IPS-11a (cell line): ENCODE measurements at regions not wholly inside any gene's neighbourhood (a gene's known extent, or its start where the extent isn't known, plus 50 kb on each side); places are given as distances from the start of the nearest gene placed in this dataset.

Experiments used
- H3K4me3 ChIP-seq: one replicate; pipeline ENCODE4 v1.5.1; 2013; ENCODE audit warnings: low read depth, low read length, control low read depth

DNA sequence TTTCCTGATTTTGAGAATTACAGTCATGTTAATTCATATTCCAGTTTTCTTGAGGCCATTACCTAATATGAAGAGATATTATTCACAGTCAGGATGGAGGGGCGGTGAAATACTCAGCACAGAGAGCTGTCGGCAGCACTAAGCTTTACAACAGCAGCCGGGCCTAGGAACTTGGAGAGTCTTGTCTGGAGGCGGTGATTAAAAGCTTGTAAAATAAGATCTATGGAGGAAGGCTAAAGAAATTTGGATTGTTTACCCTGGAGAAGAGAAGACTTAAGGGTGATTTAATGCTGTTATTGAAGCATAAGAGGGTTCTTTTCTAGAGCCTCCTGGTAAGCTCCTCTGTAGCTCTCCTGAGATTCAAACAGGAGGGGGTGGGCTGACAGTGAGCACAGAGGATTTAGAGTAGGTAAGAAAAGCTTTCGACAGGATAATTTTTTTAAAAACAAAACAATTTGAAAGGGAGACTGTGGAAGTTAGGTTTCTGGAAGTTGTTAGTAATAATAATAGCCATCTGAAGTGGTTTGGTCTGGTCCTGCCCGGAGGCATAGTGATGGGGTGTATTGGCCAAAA, 406.3 kb upstream of the ADAMTSL1 start:
- H3K4me3 ChIP-seq: no peak overlapping the region

DNA sequence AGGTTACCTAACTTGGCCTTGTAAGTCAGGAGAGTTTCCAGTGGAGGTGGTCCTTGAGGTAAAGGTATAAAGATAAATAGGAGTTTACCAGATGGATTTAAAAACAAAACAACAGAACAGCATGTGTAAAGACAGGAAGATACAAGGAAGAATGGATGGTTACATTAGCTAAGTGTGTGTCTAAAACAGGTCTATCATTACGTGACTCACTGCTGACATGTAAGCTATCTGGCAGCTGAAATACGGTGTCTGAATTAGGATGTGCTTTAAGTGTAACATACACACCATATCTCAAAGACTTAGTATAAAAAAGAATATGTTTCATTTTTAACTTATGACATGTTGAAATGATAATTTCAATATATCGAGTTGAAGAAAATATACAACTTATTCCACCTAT, 405.1 kb upstream of the ADAMTSL1 start:
- no peak overlapping the region for H3K4me3 ChIP-seq

DNA sequence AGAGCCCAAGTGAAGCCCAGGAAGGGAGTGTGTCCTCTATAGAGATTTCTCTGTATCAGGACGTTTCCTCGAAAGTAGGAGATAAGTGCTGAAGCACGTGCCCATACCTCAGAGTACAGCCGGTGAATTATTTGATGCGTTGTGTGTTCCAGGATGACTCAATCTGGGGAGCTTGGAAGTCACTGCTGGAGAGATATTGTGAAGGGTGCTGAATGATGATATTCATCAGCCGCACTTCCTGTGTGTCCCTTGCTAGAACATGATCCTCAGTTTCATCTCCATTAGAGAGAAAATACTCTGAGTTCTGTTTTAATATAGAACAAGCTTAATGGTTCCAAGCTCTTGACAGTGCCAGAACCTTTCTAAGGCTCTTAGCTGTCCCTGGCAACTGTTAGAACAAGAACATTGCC, 402.3 kb upstream of the ADAMTSL1 start:
- no peak overlapping the region for H3K4me3 ChIP-seq

DNA sequence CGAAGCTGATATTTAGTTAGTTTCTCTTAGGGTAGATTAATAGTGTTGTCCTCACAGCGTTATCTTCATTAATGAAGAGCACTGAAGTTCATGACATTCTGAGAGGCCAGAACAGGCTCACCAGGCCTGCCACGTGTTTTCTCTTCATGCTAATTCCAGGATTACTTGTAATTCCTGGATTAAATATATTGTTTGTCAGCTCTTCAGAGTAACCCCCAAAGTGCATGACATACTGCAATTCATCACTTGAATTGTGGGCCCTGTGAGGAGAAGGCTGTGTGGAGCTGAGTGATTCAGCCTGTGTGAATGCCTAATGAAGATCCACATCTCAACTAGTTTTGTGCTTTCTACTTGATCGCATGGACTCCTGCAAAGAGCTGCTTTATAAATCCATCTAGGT, 401.0 kb upstream of the ADAMTSL1 start:
- H3K4me3 ChIP-seq: no peak overlapping the region

DNA sequence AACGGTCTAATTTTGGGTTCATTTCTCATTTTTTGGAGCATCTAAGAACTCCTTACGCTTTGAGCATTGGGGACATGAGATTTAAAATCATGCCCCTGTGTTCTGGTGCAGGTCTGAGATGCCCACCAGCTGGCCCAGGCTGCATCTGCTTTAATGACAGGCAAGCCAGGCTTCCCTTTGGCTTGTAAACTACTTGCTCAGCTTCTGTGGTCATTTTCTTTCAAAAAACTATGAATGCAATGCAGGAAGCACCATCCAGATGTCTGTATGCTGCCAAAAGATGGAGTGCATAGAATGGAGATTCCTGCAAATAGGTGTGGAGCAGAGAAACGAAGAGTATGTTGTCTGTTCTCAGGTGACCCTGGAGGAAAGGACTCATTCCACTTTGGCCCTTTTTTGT, 399.9 kb upstream of the ADAMTSL1 start:
- no peak overlapping the region for H3K4me3 ChIP-seq

DNA sequence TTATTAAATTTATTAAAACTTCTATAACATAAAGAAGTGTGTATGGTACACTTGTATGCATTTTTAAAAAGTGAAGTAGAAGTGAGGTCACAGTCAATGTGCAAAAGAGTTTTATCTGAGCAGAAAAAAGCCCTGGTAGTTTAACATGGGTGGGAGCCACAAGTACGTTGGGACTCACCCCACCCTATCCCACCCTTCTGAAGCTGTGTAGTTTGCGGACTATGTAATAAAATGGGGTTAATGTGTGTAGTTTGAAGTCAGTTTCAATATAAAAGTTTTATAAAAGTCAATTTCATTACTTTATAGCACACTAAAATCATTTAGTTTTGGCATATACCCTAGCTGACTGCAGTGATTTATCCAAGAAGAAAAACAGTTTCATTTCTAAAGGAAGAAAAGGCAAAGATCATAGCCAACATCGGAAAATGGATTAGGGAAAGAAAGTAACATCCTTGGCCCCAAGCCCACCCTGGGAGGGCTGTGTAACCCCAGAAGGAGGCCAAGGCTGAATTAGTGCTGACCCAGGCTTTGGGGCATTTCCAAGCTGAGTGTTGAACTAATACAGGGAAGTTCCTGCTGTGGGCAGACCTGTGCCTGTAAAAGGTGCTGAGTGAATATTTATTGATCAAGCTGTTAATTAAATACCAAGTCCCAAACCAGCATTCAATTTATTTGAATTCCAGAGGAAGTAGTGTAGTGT, 398.6 kb upstream of the ADAMTSL1 start:
- no peak overlapping the region for H3K4me3 ChIP-seq

DNA sequence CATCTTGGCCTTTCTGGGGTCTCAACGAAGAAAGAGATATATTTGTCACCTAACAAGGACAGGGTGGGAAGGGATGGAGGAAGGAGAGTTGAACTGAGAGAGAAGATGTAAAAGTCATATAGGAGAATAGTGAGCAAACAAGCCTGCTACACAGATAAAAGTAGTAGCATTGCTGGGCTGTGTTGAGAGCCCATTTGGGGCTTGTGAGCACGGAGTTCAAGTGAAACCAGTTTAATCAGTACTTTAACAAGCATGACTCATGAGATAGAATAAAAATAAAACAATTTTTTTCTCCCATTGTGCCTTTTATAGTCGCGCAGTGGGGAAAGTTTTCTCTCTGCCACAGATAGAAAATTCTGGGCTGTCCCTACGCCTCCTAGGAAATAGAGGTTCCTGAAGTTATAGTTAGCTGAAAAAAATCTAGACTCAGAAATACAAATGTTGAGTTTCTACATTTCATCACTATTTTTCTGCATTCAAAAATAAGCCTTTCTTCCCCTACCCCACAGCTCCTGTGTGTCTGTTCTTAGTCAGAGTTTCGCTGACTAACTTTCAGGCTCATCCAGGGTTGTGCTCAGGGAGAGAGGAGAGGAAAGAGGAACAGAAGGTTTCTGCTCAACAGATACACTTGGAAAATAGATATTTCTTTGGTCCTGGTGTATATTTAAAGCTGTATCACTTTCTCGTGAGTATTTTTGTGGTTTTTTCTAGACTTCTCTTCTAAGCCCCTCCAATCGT, 395.8 kb upstream of the ADAMTSL1 start:
- H3K4me3 ChIP-seq: no peak overlapping the region

DNA sequence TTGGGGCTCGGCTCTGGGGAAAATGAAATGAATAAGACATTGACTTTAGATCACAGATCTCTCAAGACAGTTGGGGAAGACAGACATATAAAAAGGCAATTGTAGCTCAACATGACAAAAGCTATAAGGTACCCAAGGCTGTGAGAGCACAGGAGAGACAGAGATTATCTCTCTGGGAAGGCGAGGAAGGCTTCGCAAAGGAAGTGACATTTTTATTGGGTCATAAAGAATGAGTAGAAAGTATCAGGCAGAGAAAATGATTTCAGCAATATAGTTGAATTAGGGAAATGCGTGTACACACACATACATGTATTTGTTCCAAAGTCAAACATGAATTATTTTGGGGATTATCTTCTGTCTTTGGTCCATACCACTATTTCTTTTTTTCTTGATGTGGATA, 381.8 kb upstream of the ADAMTSL1 start:
- H3K4me3 ChIP-seq: no peak overlapping the region

DNA sequence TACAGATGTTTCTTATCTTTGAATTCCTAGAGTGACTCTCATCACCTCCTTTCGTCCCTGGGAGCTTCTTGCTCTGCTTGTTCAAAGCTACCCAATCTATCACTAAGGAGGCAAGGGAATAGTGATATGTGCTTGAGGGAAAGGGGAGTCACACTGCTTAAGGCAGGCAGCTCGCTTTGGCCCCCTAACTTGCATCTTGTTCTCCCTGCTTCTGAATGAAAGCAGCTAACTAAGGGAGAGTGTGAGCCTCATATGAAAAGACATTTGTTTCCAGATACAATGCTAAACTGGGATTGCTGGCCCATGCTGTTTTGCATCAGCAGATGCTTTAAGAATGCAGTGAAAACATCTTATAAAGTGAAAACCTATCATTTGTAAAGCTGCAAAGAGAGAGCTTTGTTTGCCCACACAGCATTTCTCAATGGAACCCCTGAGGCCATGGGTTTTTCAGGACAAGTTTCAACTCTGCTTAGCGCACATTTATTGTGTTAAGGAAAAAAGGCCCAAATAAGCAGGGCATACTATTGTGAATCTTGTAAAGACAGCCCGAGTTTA, 367.9 kb upstream of the ADAMTSL1 start:
- no peak overlapping the region for H3K4me3 ChIP-seq

DNA sequence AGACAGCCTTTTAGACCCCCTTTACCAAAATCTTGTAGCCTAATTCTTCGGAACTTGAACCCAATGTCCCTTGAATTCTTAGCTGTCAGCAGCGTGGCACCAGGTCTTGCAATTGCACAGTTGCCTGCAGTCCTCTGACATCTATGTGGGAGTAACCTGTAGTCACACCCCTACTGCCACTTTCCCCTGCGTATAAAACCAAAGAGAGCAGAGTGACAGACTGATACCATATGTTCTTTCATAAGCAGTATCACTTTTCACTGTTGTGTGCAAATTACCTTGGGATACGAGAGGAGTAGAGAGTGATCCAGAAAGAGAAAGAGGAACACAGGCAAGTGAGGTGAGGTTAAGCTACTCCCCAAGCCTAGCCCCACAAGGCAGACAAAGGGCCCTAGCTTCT, 364.3 kb upstream of the ADAMTSL1 start:
- no peak overlapping the region for H3K4me3 ChIP-seq

DNA sequence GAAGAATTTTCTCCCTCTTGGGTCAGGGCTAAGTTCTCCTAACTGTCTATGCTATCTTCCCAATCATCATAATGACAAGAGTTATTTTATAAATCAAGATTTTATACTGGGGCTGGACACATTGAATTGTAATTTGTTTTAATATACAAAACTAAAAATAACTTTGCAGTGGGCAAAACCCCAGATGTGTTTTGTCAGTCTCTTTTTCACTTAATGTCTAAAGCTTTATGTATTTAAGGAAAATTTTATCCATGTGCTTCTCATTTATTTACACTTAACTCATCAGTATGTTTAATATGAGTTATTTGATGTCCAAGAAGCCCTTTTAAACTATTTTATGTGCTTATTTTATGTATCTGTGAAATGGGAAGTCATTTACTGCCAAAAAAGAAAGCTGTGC, 362.8 kb upstream of the ADAMTSL1 start:
- no peak overlapping the region for H3K4me3 ChIP-seq

DNA sequence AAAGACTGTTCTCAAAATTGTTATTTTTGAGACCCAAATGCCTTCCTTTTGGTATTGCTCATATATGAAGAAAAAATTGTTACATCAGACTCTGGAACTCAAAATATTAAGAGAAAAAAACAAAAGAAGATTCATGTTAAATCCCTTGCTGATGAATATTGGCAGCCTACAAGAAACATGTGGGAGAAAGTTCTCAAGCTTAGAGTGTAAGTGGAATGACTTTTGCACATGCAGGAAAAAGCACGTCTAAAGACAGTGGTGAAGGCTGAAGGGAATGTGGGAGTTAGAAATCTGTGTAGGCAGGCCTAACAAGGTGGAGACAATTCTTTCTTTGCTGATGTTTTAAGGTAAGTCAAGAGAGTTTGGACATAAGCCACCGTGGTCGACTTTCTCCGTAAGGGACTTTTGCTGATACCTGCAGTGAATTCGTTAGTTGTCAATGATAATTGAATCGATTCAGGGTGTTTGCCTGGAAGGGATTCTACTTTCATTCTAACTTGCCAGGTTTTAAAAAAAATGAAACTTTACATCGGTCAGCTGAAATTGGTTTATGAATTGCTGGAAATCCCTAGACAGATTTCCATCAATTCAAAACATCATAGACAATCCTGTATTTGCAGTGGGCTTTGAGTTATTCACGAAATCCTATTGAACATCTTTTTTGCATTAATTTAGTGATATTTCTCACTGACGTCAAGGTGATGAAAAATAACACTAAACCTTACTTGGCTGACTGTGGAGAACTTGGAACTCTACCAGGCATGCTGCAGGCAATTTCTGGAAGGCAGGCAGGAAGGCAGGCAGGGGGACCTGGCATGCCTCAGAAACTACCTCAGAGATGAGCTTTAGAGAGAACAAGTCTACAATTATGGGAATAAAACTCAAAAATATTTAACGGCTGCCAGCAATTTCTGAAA, 359.1 kb upstream of the ADAMTSL1 start:
- no peak overlapping the region for H3K4me3 ChIP-seq

DNA sequence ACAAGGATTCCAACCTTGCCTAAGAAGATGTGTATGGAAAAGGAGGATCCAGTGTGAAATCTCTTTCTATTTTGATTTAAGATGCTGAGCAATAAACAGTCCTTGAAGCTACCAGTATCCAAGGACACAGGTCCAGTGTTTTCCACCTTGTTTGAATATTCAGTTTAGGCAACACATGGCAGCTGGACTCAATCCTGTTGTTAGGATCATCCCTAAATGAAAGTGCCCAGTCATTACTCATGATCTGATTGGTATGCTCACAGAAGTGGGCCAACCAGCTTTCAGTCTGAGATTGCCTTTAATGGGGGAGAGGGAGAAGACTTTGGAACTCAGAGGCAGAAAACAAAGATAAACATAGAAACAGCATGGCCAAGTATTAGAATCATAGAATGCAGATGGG, 355.7 kb upstream of the ADAMTSL1 start:
- no peak overlapping the region for H3K4me3 ChIP-seq

DNA sequence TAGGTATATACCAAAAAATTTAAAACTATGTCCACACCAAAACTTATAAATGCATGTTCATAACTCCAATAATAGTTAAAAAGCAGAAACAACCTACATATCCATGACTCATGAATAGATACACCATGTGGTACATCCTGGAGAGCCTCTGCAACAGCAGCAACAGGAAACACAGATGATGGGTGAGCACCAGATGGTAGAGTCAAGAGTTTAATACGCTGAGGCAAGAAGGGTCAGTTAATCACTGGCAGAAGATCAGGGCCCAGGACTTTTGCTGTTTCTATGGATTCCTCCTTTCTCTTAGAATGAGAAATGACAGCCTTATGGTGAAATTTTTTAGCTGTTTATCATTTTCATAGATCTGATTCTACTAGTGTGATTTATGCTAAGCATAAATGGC, 351.8 kb upstream of the ADAMTSL1 start:
- H3K4me3 ChIP-seq: no peak overlapping the region

DNA sequence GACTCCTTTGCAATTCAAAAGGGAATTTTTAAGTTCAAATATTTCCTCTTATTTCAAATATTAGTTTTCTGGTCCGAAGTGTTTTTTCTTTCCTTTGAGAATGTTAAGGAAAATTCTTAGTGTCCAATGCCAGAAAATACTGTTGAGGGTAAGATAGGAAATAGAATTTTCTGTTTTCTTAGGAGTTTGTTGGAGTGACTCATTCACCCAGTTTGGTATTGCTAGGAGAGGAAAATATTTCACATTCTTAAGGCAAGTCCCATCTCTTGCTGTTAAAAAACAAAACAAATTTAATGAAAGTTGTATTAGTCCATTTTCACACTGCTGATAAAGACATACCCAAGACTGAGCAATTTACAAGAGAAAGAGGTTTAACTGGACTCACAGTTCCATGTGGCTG, 349.2 kb upstream of the ADAMTSL1 start:
- no peak overlapping the region for H3K4me3 ChIP-seq

DNA sequence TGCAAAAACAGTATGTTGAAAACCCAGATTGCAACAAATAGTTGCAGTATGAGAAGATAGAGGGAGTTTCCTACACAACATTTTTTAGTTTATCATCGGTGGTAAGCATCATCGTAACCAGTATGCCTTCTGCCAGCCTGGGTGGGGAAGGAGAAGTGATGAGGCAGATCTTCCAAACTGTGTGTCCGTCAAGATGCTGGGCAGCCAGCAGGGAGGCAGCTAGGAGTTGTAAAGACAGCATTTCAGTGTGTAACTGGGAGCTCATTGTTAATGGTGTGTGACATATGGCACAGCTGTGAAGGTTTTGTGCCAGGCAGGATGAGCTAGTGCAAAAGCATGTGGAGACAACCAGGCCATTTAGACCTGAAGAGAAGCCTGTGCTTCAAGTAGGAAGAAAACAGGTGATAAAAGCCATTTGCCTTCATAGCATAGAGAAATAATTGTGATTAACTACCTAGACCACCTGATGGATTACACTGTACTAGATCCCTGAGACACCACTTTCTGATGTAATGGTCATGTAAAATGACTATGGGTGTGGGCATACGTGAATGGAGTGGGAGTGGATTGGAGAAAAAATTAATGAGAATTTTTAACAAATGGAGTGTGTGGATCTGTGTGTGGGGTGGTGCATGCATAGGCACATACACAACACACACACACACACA, 347.0 kb upstream of the ADAMTSL1 start:
- H3K4me3 ChIP-seq: no peak overlapping the region

DNA sequence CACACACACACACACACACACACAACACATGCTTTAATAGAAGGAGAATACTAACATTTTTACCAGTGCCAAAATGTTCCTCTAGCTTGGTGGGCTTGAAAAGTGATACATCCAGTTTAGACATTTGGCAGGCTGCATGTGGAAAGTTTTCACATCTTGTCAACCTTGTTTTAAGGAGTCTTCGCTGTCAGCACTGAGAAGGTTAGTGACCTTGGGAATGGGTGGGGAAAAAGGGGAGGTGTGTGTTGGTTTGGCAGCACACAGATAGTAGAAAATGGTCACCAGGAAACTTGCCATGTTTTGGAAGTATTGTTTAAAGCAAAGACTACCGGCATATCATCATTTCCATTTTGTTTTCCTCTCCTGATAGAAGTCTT, 346.5 kb upstream of the ADAMTSL1 start:
- no peak overlapping the region for H3K4me3 ChIP-seq

DNA sequence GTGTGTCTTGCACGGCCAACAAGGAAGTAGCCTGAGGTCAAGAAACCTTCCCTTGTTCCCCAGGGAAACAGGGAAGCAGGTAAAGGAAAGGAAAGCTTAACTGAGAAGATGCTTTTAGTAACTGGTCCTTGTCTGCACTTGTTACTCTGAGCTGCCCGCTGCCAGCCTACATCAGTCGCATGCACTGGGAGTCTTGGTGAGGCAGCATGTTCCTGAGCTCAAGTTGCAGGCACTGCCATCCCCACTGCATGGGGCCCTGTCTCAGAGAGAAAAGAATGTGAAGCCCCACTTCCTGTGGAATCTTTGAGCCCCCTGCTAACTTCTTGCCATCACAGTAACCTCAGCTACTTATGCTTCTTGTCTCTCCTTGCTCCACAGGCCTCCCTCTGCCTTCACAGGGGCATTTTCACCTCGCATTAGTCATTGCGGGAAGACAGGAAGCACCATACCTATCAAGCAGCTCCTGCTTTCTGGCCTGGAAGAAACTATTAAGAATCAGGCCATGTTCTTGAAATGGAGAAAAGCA, 344.1 kb upstream of the ADAMTSL1 start:
- H3K4me3 ChIP-seq: no peak overlapping the region

DNA sequence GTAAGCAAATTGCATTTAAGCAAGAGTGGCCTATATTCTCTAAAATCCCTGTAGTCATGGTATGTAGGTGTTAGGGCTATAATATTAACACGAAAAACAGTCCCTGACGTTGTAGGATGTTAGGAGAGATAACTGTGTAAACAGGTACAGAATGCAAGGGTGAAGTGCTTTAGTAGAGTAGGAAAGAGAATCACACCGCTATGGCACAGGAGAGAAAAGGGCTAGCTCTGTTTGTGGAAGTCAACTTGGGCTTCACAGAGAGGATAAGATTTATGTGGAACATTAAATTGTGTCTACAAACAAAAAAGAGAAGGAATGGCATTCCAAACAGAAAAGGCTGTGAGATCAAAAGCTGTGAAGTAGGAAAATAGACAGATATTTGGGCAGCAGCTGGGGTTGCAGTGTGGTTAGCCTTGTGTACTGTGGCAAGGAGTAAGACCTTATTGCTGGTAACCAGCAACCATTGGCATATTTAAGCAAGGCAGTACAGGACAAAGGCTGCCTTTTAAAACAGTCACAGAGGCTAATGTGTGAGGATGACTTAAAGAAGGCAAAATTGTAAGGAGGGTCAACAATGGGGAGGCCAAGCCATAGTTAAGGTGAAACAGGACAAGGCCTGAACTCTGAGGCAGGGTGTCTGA, 337.5 kb upstream of the ADAMTSL1 start:
- no peak overlapping the region for H3K4me3 ChIP-seq

DNA sequence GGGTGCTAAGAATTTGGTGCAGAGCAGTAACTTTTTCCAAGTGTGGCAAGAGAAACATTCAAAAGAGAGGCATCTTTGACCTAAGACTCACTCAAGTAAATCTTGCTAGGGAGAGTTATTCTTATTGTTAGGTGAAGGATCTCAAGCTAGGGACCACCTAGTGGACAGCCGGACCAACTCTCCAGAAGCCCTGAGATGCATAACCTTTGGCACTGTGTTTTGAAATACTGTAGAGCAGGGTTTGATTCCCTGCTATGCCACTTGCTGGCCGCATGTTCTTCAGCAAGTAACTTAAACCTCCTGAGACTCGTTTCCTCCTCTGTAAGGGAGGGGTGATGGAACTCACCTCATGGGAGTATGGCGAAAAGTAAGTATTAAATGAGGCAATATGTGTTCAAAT, 336.1 kb upstream of the ADAMTSL1 start:
- H3K4me3 ChIP-seq: no peak overlapping the region
